ENCODE measurements at regions not wholly inside any gene's neighbourhood (a gene's known extent, or its start where the extent isn't known, plus 50 kb on each side); places are given as distances from the start of the nearest gene placed in this dataset.

- H3K4me1 ChIP-seq (ENCODE audit: control insufficient read depth, insufficient read depth, low read length): no peaks in the 10 kb centered on the region
- no peaks in the 10 kb centered on the region for H3K9me3 ChIP-seq (ENCODE audit: control insufficient read depth, low read depth, low read length)
- H3K27me3 ChIP-seq (ENCODE audit: control insufficient read depth, insufficient read depth, low read length): no peaks in the 10 kb centered on the region
- no peak overlapping the region for H3K4me3 ChIP-seq (ENCODE audit: low read length)
- WGBS (ENCODE audit: insufficient coverage, low lambda C conversion rate): no CpG with 5 or more reads among the region's 1 CpG
- no peak for DNase-seq
- no peaks in the 10 kb centered on the region for H3K36me3 ChIP-seq (ENCODE audit: control insufficient read depth, insufficient read depth, low read length)
- H3K27ac ChIP-seq (ENCODE audit: low read length): no peak overlapping the region
These were observed 138.1 kb upstream of the REG3G start for GRCh38 chr2:78887446-78887845.

DNA sequence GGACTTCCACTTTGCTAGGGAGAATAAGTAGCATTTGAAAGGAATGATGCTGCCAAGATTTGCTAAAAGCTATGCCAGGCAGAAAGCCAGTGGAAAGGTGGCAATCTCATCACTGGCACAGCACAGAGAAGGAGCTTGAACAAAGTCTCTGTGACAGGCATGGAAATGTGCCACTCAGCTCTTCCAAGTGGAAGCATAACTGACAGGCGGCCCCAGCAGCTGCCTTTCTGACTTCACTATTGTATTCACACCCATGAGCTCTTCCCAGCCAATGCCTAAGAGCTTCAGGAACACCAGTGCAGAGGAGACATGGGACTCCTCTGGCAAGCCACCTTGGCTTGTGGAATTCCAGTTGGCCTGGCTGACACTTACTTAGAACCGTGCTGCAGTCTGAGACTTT lies 134.6 kb upstream of the REG3G start:
- Histone ChIP-seq H3K27me3 (ENCODE audit: control insufficient read depth, insufficient read depth, low read length) (no peaks in the 10 kb centered on the region), H3K9me3 (ENCODE audit: control insufficient read depth, low read depth, low read length) (no peaks in the 10 kb centered on the region)
- WGBS (ENCODE audit: insufficient coverage, low lambda C conversion rate): no CpG with 5 or more reads among the region's 2 CpGs

DNA sequence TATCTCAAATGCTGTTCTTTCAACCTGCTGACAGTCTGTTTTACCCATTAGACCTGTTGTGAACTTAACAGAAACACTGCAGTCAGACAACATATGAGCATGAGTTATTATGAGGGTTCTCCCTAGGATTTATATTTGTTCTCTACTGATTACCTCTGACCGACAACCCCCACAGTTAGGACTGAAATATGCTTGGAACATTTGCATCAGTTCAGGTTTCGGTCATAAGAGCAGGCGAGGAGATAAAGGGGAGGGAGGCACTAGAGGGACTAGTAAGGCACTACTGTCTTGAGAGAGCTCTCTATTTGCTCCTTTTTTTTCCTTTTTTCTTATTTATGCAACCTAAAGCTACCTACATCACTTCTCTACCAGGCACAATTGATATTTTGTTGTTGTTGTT lies 133.2 kb upstream of the REG3G start:
- Histone ChIP-seq H3K27me3 (ENCODE audit: control insufficient read depth, insufficient read depth, low read length) (no peaks in the 10 kb centered on the region), H3K36me3 (ENCODE audit: control insufficient read depth, insufficient read depth, low read length) (no peaks in the 10 kb centered on the region), H3K4me3 (ENCODE audit: low read length) (no peak overlapping the region), H3K27ac (ENCODE audit: low read length) (no peak overlapping the region), H3K4me1 (ENCODE audit: control insufficient read depth, insufficient read depth, low read length) (no peaks in the 10 kb centered on the region), H3K9me3 (ENCODE audit: control insufficient read depth, low read depth, low read length) (no peaks in the 10 kb centered on the region)
- WGBS (ENCODE audit: insufficient coverage, low lambda C conversion rate): no CpG with 5 or more reads among the region's 3 CpGs
- DNase-seq: no peak

More for the DNA sequence above, 134.6 kb upstream of the REG3G start:
- Histone ChIP-seq H3K36me3 (ENCODE audit: control insufficient read depth, insufficient read depth, low read length) (no peaks in the 10 kb centered on the region), H3K4me1 (ENCODE audit: control insufficient read depth, insufficient read depth, low read length) (no peaks in the 10 kb centered on the region), H3K27ac (ENCODE audit: low read length) (no peak overlapping the region), H3K4me3 (ENCODE audit: low read length) (no peak overlapping the region)
- no peak for DNase-seq

GRCh38 chr2:78895022-78895421 lies 130.5 kb upstream of the REG3G start:
- H3K4me1 ChIP-seq (ENCODE audit: control insufficient read depth, insufficient read depth, low read length): no peaks in the 10 kb centered on the region
- no CpG with 5 or more reads among the region's 1 CpG for WGBS (ENCODE audit: insufficient coverage, low lambda C conversion rate)
- H3K36me3 ChIP-seq (ENCODE audit: control insufficient read depth, insufficient read depth, low read length): no peaks in the 10 kb centered on the region
- no peak for DNase-seq
- no peaks in the 10 kb centered on the region for H3K27me3 ChIP-seq (ENCODE audit: control insufficient read depth, insufficient read depth, low read length)
- H3K27ac ChIP-seq (ENCODE audit: low read length): no peak overlapping the region
- H3K4me3 ChIP-seq (ENCODE audit: low read length): no peak overlapping the region
- no peaks in the 10 kb centered on the region for H3K9me3 ChIP-seq (ENCODE audit: control insufficient read depth, low read depth, low read length)

GRCh38 chr2:78896536-78896935 lies 129.0 kb upstream of the REG3G start:
- Histone ChIP-seq H3K27ac (ENCODE audit: low read length) (no peak overlapping the region), H3K4me1 (ENCODE audit: control insufficient read depth, insufficient read depth, low read length) (no peaks in the 10 kb centered on the region), H3K36me3 (ENCODE audit: control insufficient read depth, insufficient read depth, low read length) (no peaks in the 10 kb centered on the region), H3K27me3 (ENCODE audit: control insufficient read depth, insufficient read depth, low read length) (no peaks in the 10 kb centered on the region), H3K4me3 (ENCODE audit: low read length) (no peak overlapping the region), H3K9me3 (ENCODE audit: control insufficient read depth, low read depth, low read length) (no peaks in the 10 kb centered on the region)
- DNase-seq: no peak
- WGBS (ENCODE audit: insufficient coverage, low lambda C conversion rate): 100% methylated on average over 1 of the region's 3 CpGs

DNA sequence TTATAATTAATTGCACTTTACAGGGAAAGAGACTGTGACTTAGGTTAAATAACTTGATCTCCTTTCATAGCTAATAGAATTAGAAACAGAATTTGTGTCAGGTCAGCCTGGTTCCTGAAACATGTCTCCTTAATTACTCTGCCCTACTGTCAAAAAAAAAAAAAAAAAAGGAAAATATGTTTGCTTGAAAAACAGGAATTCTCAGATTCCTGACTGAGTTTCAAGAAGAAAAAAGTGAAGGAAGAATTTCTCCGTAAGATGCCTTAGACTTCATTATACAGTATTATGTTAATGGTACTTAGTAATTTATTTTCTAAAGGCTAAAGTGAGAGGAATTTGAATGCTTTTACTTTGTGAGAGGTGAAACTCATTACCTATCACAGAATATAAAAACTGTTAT lies 118.4 kb upstream of the REG3G start:
- Histone ChIP-seq H3K27ac (ENCODE audit: low read length) (no peak overlapping the region), H3K4me3 (ENCODE audit: low read length) (no peak overlapping the region), H3K4me1 (ENCODE audit: control insufficient read depth, insufficient read depth, low read length) (no peaks in the 10 kb centered on the region), H3K27me3 (ENCODE audit: control insufficient read depth, insufficient read depth, low read length) (no peaks in the 10 kb centered on the region), H3K36me3 (ENCODE audit: control insufficient read depth, insufficient read depth, low read length) (no peaks in the 10 kb centered on the region), H3K9me3 (ENCODE audit: control insufficient read depth, low read depth, low read length) (no peaks in the 10 kb centered on the region)
- no peak for DNase-seq
- WGBS (ENCODE audit: insufficient coverage, low lambda C conversion rate): 100% methylated on average over 1 of the region's 1 CpG

GRCh38 chr2:78908973-78909372 lies 116.5 kb upstream of the REG3G start:
- no peak overlapping the region for H3K27ac ChIP-seq (ENCODE audit: low read length)
- 100% methylated on average over 2 of the region's 4 CpGs for WGBS (ENCODE audit: insufficient coverage, low lambda C conversion rate)
- H3K4me1 ChIP-seq (ENCODE audit: control insufficient read depth, insufficient read depth, low read length): no peaks in the 10 kb centered on the region
- H3K27me3 ChIP-seq (ENCODE audit: control insufficient read depth, insufficient read depth, low read length): no peaks in the 10 kb centered on the region
- no peak overlapping the region for H3K4me3 ChIP-seq (ENCODE audit: low read length)
- H3K36me3 ChIP-seq (ENCODE audit: control insufficient read depth, insufficient read depth, low read length): no peaks in the 10 kb centered on the region
- H3K9me3 ChIP-seq (ENCODE audit: control insufficient read depth, low read depth, low read length): no peaks in the 10 kb centered on the region
- DNase-seq: no peak

- WGBS (ENCODE audit: insufficient coverage, low lambda C conversion rate): 60% methylated on average over 1 of the region's 3 CpGs
- no peaks in the 10 kb centered on the region for H3K27me3 ChIP-seq (ENCODE audit: control insufficient read depth, insufficient read depth, low read length)
- H3K27ac ChIP-seq (ENCODE audit: low read length): no peak overlapping the region
- H3K4me3 ChIP-seq (ENCODE audit: low read length): no peak overlapping the region
- H3K36me3 ChIP-seq (ENCODE audit: control insufficient read depth, insufficient read depth, low read length): no peaks in the 10 kb centered on the region
- H3K4me1 ChIP-seq (ENCODE audit: control insufficient read depth, insufficient read depth, low read length): no peaks in the 10 kb centered on the region
- no peaks in the 10 kb centered on the region for H3K9me3 ChIP-seq (ENCODE audit: control insufficient read depth, low read depth, low read length)
- DNase-seq: no peak
These were observed 115.1 kb upstream of the REG3G start for GRCh38 chr2:78910376-78910775.

DNA sequence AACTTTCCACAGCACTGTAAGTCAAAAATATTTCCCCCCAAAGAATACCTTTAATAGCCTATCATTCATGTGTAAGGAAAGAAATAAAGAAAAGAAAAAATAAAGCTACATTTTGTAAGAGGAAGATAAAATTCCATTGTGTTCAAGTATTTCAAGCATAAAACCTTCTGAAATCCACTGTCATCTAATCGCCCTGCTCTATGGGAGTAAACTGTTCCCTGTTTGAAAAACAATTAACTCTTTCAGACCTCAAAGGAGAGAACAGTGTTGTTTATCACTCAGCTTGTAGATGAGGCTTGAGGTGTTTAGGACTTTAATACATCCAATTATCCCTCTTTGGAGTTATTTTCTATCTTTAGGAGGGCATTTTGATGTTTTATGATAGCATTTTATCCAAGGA lies 112.2 kb upstream of the REG3G start:
- Histone ChIP-seq H3K36me3 (ENCODE audit: control insufficient read depth, insufficient read depth, low read length) (no peaks in the 10 kb centered on the region), H3K9me3 (ENCODE audit: control insufficient read depth, low read depth, low read length) (no peaks in the 10 kb centered on the region), H3K4me1 (ENCODE audit: control insufficient read depth, insufficient read depth, low read length) (no peaks in the 10 kb centered on the region), H3K27me3 (ENCODE audit: control insufficient read depth, insufficient read depth, low read length) (no peaks in the 10 kb centered on the region), H3K4me3 (ENCODE audit: low read length) (no peak overlapping the region), H3K27ac (ENCODE audit: low read length) (no peak overlapping the region)
- WGBS (ENCODE audit: insufficient coverage, low lambda C conversion rate): no CpG with 5 or more reads among the region's 1 CpG
- DNase-seq: no peak

DNA sequence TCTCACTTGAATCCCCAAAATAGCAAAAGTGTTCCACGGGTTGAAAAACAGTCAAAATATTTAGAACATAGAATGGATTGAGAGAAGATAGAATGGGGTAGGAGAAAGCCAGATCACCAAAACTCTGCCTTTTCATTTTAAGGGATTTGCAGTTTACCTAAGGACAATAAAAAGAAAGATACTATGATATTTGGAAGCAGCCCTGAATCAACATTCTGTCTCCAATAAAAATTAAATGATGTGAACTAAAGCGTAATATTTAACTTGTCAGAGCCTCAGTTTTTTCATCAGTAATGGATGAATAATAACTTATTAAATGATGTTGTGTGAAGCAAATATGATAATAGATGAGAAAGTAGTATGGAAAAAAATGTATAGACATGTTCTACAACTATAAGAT lies 100.2 kb upstream of the REG3G start:
- Histone ChIP-seq H3K9me3 (ENCODE audit: control insufficient read depth, low read depth, low read length) (no peaks in the 10 kb centered on the region), H3K27ac (ENCODE audit: low read length) (no peak overlapping the region), H3K36me3 (ENCODE audit: control insufficient read depth, insufficient read depth, low read length) (no peaks in the 10 kb centered on the region), H3K4me3 (ENCODE audit: low read length) (no peak overlapping the region), H3K27me3 (ENCODE audit: control insufficient read depth, insufficient read depth, low read length) (no peaks in the 10 kb centered on the region), H3K4me1 (ENCODE audit: control insufficient read depth, insufficient read depth, low read length) (no peaks in the 10 kb centered on the region)
- WGBS (ENCODE audit: insufficient coverage, low lambda C conversion rate): 90% methylated on average over 2 of the region's 2 CpGs
- DNase-seq: no peak

- no peak for DNase-seq
- Histone ChIP-seq H3K27ac (ENCODE audit: low read length) (no peak overlapping the region), H3K36me3 (ENCODE audit: control insufficient read depth, insufficient read depth, low read length) (no peaks in the 10 kb centered on the region), H3K27me3 (ENCODE audit: control insufficient read depth, insufficient read depth, low read length) (no peaks in the 10 kb centered on the region), H3K4me1 (ENCODE audit: control insufficient read depth, insufficient read depth, low read length) (no peaks in the 10 kb centered on the region), H3K4me3 (ENCODE audit: low read length) (no peak overlapping the region), H3K9me3 (ENCODE audit: control insufficient read depth, low read depth, low read length) (no peaks in the 10 kb centered on the region)
- WGBS (ENCODE audit: insufficient coverage, low lambda C conversion rate): 83% methylated on average over 1 of the region's 1 CpG
These were observed 97.0 kb upstream of the REG3G start for GRCh38 chr2:78928502-78928901.
